Stomach (tissue), 8 donors: ENCODE measurements at regions not wholly inside any gene's neighbourhood (a gene's known extent, or its start where the extent isn't known, plus 50 kb on each side); places are given as distances from the start of the nearest gene placed in this dataset.

Source experiments
- DNase-seq, 2 donors: peaks; one replicate each; pipeline versions ENCODE4 v3.0.0 to v3.0.0-alpha.2; 2013 to 2019
- H3K27ac ChIP-seq, 5 donors: fragments of 200-600 bp in 4 of 5; sonication (generic) in 4 of 5; one replicate each; pipeline ENCODE4 v1.5.1; 2013 to 2019; ENCODE audit warnings: mild to moderate bottlenecking in 1 of 5, moderate library complexity in 1 of 5
- H3K27me3 ChIP-seq, 3 donors: fragments of 200-600 bp; sonication (generic); one replicate each; pipeline ENCODE4 v1.5.1; 2017 to 2019; ENCODE audit warnings: mixed run types in 1 of 3
- H3K36me3 ChIP-seq, 4 donors: fragments of 200-600 bp; sonication (generic); 1 replicate in 3 of 4; 2 replicates in 1 of 4; pipeline ENCODE4 v1.5.1; 2016 to 2019
- H3K4me1 ChIP-seq, 4 donors: fragments of 200-600 bp; sonication (generic); one replicate each; pipeline ENCODE4 v1.5.1; 2016 to 2019
- H3K4me3 ChIP-seq, 4 donors: fragments of 200-600 bp; sonication (generic) in 3 of 4; one replicate each; pipeline ENCODE4 v1.5.1; 2016 to 2019; ENCODE audit warnings: mild to moderate bottlenecking in 1 of 4
- H3K9me3 ChIP-seq, 4 donors: fragments of 200-600 bp; sonication (generic); one replicate each; pipeline ENCODE4 v1.5.1; 2016 to 2019
- EP300 ChIP-seq: sonication (generic); formaldehyde crosslinking; IDR thresholded peaks from one replicate; pipeline ENCODE4 v1.6.1; 2017; ENCODE audit warnings: antibody characterized with exemption
- POLR2A ChIP-seq, 4 donors: fragments of 450-650 bp; IDR thresholded peaks; one replicate each; pipeline ENCODE4 v1.6.1; 2016; ENCODE audit warnings: antibody characterized with exemption in 4 of 4, control low read depth in 2 of 4, mild to moderate bottlenecking in 1 of 4, moderate library complexity in 1 of 4
- POLR2AphosphoS5 ChIP-seq, 3 donors: sonication (generic); formaldehyde crosslinking; IDR thresholded peaks; one replicate each; pipeline ENCODE4 v1.6.1; 2016; ENCODE audit warnings: antibody characterized with exemption in 3 of 3
- WGBS, 5 donors: extraction: QIAGEN DNeasy Blood & Tissue Kit in 3 of 5; methylation state at CpG; one replicate each; pipeline versions ENCODE4 v1.1.5 to v1.1.7; 2013 to 2018; 5-methylcytosine and 5-hydroxymethylcytosine counted together
- intact Hi-C: fragments of 100-400 bp; cut with DNase I; formaldehyde crosslinking; loops from one replicate; pipeline ENCODE4 v1.15.1; 2023; ENCODE audit warnings: low total_unique reads
- TF ChIP-seq, protein P1 (sequence below), 7 experiments: fragments of 450-650 bp in 4 of 7; fragments of 200-600 bp in 3 of 7; sonication (generic) in 3 of 7; IDR thresholded peaks; one replicate each; pipeline ENCODE4 v1.5.1; 2016 to 2019; ENCODE audit warnings: antibody characterized with exemption in 7 of 7, control low read depth in 2 of 7, mild to moderate bottlenecking in 1 of 7
- donor health status: healthy with polysubstance abuse.
- donor health status: Bipolar disorder and iron deficiency.
- donor health status: healthy.

DNA sequence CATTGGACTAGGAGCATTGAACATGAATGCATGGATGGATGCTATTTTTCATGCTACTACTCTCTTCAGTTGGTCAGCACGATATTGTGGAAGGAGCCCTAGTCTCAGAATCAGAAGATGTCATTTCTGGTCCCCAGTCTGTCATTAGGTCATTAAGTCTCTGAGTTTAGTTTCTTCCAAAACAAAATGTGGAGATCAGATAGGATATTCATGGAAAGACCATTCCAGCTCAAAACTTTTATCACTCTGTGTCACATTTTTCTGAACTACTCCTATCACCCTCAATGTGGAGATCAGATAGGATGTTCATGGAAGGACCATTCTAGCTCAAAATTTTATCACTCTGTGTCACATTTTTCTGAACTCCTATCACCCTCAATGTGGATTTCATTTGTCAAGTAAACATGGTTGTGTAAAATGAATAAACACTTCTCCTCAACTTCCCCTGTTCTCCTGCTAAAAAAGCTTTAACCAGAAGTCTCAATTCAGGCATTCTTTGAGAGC, 296.8 kb downstream of the MRPS30 start:
- WGBS, 5 donors, result 57 to 86% (median 72%) methylated on average over 1 of the region's 1 CpG
- H3K27me3 ChIP-seq, result no peaks in the 10 kb centered on the region
- TF ChIP-seq, protein P1, sequence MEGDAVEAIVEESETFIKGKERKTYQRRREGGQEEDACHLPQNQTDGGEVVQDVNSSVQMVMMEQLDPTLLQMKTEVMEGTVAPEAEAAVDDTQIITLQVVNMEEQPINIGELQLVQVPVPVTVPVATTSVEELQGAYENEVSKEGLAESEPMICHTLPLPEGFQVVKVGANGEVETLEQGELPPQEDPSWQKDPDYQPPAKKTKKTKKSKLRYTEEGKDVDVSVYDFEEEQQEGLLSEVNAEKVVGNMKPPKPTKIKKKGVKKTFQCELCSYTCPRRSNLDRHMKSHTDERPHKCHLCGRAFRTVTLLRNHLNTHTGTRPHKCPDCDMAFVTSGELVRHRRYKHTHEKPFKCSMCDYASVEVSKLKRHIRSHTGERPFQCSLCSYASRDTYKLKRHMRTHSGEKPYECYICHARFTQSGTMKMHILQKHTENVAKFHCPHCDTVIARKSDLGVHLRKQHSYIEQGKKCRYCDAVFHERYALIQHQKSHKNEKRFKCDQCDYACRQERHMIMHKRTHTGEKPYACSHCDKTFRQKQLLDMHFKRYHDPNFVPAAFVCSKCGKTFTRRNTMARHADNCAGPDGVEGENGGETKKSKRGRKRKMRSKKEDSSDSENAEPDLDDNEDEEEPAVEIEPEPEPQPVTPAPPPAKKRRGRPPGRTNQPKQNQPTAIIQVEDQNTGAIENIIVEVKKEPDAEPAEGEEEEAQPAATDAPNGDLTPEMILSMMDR (IDR thresholded peaks at IDR 0.05), result no peak
- no peak for TF ChIP-seq POLR2A (IDR thresholded peaks at IDR 0.05)
- TF ChIP-seq EP300, result no peak
- TF ChIP-seq POLR2AphosphoS5 (IDR thresholded peaks at IDR 0.05), result no peak
- intact Hi-C loops, result no loop called here
- no peak for DNase-seq
- H3K4me3 ChIP-seq, result no peak overlapping the region
- H3K27ac ChIP-seq, result no peak overlapping the region
- H3K9me3 ChIP-seq, result peaks cover 0 to 26% (median 2%) of the 10 kb centered on the region in 4 donors
- no peaks in the 10 kb centered on the region for H3K36me3 ChIP-seq
- no peaks in the 10 kb centered on the region for H3K4me1 ChIP-seq

DNA sequence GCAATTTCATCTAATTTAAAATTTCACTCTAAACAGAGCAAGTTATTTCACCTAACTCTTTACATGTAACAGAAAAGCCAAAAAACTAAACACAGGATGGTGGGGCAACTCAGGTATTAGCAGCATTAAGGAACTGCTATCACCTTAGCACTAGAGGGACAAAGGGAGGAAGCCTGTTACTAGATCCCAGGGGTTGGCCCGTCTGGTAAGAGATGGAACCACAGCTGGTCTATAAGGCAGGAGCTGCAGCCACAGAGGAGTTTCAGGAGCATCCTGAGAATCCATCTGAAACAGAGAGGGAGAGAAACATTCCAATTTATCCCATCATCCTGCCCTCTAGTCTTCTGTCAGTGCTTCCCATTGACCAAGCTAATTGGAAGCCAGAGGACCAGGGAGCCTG, 300.3 kb downstream of the MRPS30 start:
- Histone ChIP-seq H3K4me1 (no peaks in the 10 kb centered on the region), H3K4me3 (no peak overlapping the region), H3K27me3 (no peaks in the 10 kb centered on the region), H3K9me3 (peaks cover 0 to 19% (median 0%) of the 10 kb centered on the region in 4 donors), H3K36me3 (no peaks in the 10 kb centered on the region), H3K27ac (no peak overlapping the region)
- 38 to 63% (median 56%) methylated on average over 1 of the region's 1 CpG for WGBS, 5 donors
- intact Hi-C loops, result no loop called here
- DNase-seq, result no peak
- no peak for TF ChIP-seq EP300
- TF ChIP-seq POLR2A (IDR thresholded peaks at IDR 0.05), result no peak
- TF ChIP-seq, protein P1 (IDR thresholded peaks at IDR 0.05), result no peak
- no peak for TF ChIP-seq POLR2AphosphoS5 (IDR thresholded peaks at IDR 0.05)

DNA sequence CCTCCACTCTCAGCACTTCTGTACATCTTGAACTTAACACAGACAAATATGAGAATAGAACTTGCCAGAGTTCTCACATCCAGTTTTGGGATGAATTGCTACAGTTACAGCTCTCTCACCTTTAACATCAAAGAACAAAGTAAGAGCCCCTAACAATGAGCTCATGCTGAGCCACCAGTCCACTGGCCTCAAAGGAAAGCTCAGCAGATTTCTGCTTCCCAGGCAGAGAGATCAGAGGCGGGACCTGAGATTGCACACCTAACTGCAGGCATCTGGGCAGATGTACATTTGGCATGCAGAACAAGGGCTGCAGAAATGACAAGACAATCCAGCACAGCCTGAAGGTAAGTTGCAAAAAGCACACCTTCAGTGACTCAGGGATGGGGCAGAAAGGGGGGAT, 300.9 kb downstream of the MRPS30 start:
- peaks cover 0 to 17% (median 0%) of the 10 kb centered on the region in 4 donors for H3K9me3 ChIP-seq
- H3K4me3 ChIP-seq, result no peak overlapping the region
- no peaks in the 10 kb centered on the region for H3K4me1 ChIP-seq
- no peak for DNase-seq
- no peaks in the 10 kb centered on the region for H3K36me3 ChIP-seq
- 55 to 86% (median 72%) methylated on average over 1 of the region's 1 CpG for WGBS, 5 donors
- no peak for TF ChIP-seq EP300
- no peak overlapping the region for H3K27ac ChIP-seq
- intact Hi-C loops, result no loop called here
- H3K27me3 ChIP-seq, result no peaks in the 10 kb centered on the region

DNA sequence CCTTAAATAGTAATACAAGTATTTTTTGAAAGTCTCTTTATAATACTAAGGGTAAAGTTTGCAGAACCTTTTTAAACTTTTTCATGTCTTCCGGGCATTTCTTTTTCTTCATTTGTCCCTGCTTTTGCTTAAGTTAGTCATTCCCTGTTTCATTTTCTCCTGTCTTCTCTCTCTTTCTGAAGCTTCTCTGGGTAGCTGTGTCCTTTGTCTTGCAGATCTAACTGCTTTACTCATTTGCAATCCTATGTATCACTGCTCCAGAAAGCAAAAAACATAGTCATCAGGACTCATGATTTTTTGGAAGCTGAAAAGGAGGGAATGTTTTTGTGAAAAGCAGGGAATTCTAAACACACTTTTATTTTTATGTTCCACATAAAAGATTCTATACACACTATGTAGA, 301.7 kb downstream of the MRPS30 start:
- WGBS, 5 donors, result 72 to 84% (median 80%) methylated on average over 1 of the region's 1 CpG

DNA sequence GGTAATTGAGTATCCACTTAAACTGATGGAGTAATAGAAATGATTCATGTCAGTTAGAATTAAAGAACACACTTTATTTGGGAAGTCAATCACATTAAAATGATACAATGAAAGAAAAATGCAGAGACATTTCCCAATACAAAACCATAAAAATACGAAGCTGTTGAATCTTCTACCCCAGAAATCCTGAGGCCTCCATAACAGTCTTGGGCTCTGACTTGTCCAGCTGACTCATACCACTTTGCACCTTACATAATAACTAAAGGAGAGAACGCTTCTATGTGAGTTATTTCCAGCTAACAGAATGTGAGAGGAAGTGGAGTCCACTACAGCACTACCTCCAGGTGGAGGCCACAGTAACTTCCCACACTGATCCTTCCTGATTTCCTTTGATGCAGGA, 305.0 kb downstream of the MRPS30 start:
- intact Hi-C loops, result no loop called here
- no peak overlapping the region for H3K27ac ChIP-seq
- WGBS, 5 donors, result 52 to 70% (median 56%) methylated on average over 2 of the region's 2 CpGs
- H3K9me3 ChIP-seq, result peaks cover 0 to 22% (median 9%) of the 10 kb centered on the region in 4 donors
- H3K36me3 ChIP-seq, result no peaks in the 10 kb centered on the region
- H3K4me3 ChIP-seq, result no peak overlapping the region
- TF ChIP-seq POLR2AphosphoS5 (IDR thresholded peaks at IDR 0.05) (no peak), EP300 (no peak), POLR2A (IDR thresholded peaks at IDR 0.05) (no peak)
- TF ChIP-seq, protein P1 (IDR thresholded peaks at IDR 0.05), result no peak
- no peaks in the 10 kb centered on the region for H3K27me3 ChIP-seq
- DNase-seq, result no peak
- H3K4me1 ChIP-seq, result no peaks in the 10 kb centered on the region

More for the DNA sequence above, 301.7 kb downstream of the MRPS30 start:
- H3K27me3 ChIP-seq, result no peaks in the 10 kb centered on the region
- no peak overlapping the region for H3K4me3 ChIP-seq
- H3K4me1 ChIP-seq, result no peaks in the 10 kb centered on the region
- H3K9me3 ChIP-seq, result peaks cover 0 to 17% (median 0%) of the 10 kb centered on the region in 4 donors
- no peak for DNase-seq
- H3K27ac ChIP-seq, result no peak overlapping the region
- H3K36me3 ChIP-seq, result no peaks in the 10 kb centered on the region
- intact Hi-C loops, result no loop called here
- no peak for TF ChIP-seq EP300
- no peak for TF ChIP-seq POLR2AphosphoS5 (IDR thresholded peaks at IDR 0.05)
